ENCODE measurements at regions not wholly inside any gene's neighbourhood (a gene's known extent, or its start where the extent isn't known, plus 50 kb on each side); places are given as distances from the start of the nearest gene placed in this dataset.

DNA sequence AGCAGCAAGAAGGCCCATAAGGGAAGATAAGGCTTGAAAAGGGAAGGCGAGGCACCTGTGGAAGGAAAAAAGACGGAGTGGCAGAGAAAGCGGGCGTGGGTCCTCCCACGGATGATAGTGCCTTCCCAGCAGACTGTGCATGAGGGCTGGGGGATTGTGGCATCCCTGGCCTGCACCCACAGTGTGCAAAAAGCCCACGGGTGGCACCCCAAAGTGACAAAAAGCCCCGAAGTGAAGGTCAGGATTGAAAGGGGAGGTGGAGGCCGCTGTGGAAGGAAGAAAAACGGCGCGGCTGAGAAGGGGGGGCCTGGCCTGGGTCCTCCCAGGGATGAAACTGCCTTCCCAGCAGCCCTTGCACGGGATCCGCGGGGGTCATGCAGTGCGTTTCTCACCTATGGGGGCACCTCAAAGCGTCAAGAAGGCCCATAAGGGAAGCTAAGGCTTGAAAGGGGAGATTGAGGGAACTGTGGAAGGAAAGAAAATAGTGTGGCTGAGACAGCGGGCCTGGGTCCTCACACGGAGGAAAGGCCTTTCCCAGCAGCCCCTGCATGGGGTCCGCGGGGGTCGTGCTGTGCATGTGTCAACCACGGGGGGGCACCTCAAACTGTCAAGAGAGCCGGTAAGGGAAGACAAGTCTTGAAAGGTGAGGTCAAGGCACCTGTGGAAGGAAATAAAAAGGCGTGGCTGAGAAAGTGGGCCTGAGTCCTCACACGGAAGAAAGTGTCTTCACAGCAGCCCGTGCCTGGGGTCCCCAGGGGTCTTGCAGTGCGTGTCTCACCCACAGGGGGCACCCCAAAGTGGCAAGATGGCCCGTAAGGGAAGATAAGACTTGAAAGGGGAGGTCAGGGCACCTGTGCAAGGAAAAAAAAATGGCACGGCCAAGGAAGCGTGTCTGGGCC is 274.1 kb downstream of the ALG10 start:
- no peak for DNase-seq (ENCODE audit: low read depth)
- TF ChIP-seq, protein P1, sequence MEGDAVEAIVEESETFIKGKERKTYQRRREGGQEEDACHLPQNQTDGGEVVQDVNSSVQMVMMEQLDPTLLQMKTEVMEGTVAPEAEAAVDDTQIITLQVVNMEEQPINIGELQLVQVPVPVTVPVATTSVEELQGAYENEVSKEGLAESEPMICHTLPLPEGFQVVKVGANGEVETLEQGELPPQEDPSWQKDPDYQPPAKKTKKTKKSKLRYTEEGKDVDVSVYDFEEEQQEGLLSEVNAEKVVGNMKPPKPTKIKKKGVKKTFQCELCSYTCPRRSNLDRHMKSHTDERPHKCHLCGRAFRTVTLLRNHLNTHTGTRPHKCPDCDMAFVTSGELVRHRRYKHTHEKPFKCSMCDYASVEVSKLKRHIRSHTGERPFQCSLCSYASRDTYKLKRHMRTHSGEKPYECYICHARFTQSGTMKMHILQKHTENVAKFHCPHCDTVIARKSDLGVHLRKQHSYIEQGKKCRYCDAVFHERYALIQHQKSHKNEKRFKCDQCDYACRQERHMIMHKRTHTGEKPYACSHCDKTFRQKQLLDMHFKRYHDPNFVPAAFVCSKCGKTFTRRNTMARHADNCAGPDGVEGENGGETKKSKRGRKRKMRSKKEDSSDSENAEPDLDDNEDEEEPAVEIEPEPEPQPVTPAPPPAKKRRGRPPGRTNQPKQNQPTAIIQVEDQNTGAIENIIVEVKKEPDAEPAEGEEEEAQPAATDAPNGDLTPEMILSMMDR (IDR thresholded peaks at IDR 0.05; ENCODE audit: insufficient read depth, low read depth, low read length, missing control alignments), result no peak
- H3K4me3 ChIP-seq (ENCODE audit: low read length), result no peak overlapping the region

DNA sequence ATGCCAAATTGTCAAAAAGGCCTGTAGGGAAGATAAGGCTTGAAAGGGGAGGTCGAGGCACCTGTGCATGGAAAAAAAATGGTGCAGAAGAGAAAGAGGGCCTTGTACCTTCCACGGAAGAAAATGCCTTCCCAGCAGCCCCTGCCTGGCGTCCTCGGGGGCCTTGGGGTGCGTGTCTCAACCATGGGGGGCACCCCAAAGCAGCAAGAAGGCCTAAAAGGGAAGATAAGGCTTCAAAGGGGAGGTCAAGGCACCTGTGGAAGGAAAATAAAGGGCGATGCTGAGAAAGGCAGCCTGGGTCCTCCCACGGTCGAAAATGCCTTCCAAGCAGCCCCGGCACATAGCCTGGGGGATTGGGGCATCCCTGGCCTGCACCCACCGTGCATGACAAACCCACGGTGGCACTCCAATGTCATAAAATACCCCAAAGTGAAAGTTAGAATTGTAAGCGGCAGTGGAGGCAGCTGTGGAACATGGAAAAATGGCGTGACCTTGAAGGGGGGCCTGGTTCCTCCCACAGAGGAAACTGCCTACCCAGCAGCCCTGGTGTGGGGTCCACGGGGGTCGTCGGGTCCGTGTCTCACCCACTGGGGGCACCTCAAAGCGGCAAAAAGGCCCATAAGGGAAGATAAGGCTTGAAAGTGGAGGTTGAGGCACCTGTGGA is 275.0 kb downstream of the ALG10 start:
- H3K4me3 ChIP-seq (ENCODE audit: low read length), result no peak overlapping the region
- TF ChIP-seq, protein P1 (IDR thresholded peaks at IDR 0.05; ENCODE audit: insufficient read depth, low read depth, low read length, missing control alignments), result no peak

DNA sequence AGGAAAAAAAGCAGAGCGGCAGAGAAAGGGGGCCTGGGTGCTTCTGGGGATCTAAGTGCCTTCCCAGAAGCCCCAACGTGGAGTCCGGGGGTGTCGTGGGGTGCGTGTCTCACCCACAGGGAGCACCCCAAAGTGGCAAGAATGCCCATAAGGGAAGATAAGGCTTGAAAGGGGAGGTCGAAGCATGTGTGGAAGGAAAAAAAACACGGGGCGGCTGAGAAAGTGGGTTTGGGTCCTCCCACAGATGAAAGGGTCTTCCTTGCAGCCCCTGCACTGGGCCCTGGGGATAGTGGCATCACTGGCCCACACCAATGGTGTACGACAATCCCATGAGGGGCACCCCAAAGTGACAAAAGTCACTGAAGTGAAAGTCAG is 275.5 kb downstream of the ALG10 start:
- TF ChIP-seq, protein P1 (IDR thresholded peaks at IDR 0.05; ENCODE audit: insufficient read depth, low read depth, low read length, missing control alignments), result no peak
- DNase-seq (ENCODE audit: low read depth), result no peak
- no peak overlapping the region for H3K4me3 ChIP-seq (ENCODE audit: low read length)

More for the DNA sequence above, 275.0 kb downstream of the ALG10 start:
- DNase-seq (ENCODE audit: low read depth), result no peak

DNA sequence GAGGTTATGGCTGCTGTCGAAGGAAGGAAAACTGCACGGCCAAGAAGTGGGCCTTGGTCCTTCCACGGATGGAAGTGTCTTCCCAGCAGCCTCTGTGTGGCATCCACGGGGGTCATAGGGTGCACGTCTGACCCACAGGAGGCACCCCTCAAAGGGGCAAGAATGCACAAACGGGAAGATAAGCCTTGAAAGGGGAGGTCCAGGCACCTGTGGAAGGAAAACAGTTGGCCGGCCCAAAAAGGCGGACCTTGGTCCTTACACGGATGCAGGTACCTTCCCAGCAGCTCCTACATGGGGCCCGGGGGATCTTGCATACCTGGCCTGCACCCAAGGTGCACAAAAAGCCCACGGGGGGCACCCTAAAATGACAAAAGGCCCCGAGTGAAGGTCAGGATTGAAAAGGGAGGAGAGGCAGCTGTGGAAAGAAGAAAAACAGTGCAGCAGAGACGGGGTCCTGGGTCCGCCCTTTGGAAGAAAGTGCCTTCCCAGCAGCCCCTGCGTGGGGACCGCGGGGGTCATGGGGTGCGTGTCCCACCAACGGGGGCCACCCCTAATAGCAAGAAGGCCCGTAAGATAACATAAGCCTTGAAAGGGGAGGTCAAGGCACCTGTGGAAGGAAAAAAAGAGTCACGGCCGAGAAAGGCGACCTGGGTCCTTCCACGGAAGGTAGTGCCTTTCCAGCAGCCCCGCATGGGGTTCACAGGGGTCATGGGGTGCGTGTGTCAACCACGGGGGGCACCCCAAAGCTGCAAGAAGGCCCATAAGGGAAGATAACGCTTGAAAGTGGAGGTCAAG is 276.1 kb downstream of the ALG10 start:
- TF ChIP-seq, protein P1 (IDR thresholded peaks at IDR 0.05; ENCODE audit: insufficient read depth, low read depth, low read length, missing control alignments), result no peak
- H3K4me3 ChIP-seq (ENCODE audit: low read length), result no peak overlapping the region
- no peak for DNase-seq (ENCODE audit: low read depth)

DNA sequence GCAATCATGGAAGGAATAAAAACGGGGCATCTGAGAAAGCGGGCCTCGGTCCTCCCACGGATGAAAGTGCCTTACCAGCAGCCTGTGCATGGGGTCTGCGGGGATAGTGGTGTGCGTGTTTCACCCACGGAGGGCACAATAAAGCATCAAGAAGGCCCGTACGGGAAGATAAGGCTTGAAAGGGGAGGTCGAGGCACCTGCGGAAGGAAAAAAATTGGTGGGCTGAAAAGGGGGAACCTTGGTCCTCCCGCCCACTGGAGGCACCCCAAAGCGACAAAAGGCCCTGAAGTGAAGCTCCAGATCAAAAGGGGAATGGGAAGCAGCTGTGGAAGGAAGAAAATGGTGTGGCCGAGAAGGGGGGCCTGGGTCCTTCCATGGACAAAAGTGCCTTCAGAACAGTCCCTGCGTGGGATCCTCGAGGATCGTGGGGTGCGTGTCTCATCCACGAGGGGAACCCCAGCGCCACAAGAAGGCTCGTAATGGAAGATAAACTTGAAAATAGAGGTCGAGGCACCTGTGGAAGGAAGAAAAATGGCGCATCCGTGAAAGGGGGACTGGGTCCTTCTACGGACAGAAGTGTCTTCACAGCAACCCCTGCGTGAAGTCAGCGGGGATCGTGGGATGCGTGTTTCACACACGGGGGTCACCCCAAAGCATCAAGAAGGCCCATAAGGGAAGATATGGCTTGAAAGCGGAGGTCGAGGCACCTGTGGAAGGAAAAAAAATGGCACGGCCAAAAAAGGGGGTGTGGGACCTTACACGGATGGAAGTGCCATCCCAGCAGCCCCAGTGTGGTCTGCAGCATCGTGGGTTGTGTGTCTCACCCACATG is 276.9 kb downstream of the ALG10 start:
- no peak for DNase-seq (ENCODE audit: low read depth)
- TF ChIP-seq, protein P1 (IDR thresholded peaks at IDR 0.05; ENCODE audit: insufficient read depth, low read depth, low read length, missing control alignments), result no peak
- H3K4me3 ChIP-seq (ENCODE audit: low read length), result no peak overlapping the region

DNA sequence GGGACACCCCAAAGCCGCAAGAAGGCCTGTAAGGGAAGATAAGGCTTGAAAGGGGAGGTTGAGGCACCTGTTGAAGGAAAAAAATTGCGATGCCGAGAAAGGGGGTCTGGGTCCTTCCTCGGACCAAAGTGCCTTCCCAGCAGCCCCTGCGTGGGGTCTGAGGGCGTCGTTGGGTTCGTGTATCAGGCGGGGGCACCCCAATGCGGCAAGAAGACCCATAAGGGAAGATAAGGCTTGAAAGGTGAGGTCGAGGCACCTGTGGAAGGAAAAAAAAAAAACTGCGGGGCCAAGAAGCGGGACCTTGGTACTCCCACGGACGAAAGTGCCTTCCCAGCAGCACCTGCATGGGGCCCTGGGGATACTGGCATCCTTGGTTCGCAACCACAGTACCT is 277.5 kb downstream of the ALG10 start:
- no peak for DNase-seq (ENCODE audit: low read depth)
- H3K4me3 ChIP-seq (ENCODE audit: low read length), result no peak overlapping the region
- TF ChIP-seq, protein P1 (IDR thresholded peaks at IDR 0.05; ENCODE audit: insufficient read depth, low read depth, low read length, missing control alignments), result no peak
